ENCODE measurements at regions not wholly inside any gene's neighbourhood (a gene's known extent, or its start where the extent isn't known, plus 50 kb on each side); places are given as distances from the start of the nearest gene placed in this dataset.

DNA sequence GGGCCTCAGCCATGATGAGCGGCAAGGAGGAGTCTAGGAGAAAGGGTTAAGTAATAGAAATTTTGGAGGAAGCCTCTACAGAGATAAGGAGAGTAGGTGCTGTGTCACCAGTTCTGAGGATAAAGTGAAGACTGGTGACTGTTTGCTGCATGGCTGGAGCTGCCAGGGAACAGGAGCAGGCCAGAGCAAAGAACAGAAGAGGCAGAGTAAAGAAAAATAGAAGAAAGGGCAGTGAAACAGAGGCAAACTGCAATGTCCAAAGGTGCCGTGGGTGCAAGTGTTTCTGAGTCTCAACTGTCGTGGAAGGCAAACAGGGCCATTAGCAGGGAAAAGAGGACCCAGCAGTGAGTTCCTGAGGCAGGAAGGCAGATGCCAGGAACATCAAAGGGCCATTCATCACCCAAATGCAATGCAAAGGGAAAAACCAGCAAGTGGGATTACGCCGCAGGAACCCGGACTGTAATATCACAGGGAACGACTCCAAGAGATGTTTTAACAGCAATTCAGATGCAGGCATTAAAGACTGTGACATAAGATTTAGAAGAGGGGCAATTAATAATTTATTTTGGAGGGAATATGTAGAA is 318.3 kb downstream of the FOXO1 start:
- POLR2A ChIA-PET, result no interaction called here
- H3K4me1 ChIP-seq (ENCODE audit: control insufficient read depth, insufficient read depth, low read length), result no peaks in the 10 kb centered on the region
- H3K4me3 ChIP-seq (ENCODE audit: low read depth, low read length), result no peak overlapping the region
- no peaks in the 10 kb centered on the region for H3K9me3 ChIP-seq (ENCODE audit: control insufficient read depth, insufficient read depth, low read depth, low read length)
- H3K27ac ChIP-seq (ENCODE audit: extremely low read depth, low read depth, low read length), result no peak overlapping the region
- TF ChIP-seq ZNF571 (tag by site-specific recombination; IDR thresholded peaks at IDR 0.05) (no peak), ZBTB48 (tag by site-specific recombination; IDR thresholded peaks at IDR 0.05) (no peak), ZNF311 (tag by site-specific recombination; IDR thresholded peaks at IDR 0.05; ENCODE audit: borderline replicate concordance) (no peak), ZNF664 (tag by site-specific recombination; IDR thresholded peaks at IDR 0.05) (no peak), ZNF112 (tag by site-specific recombination; IDR thresholded peaks at IDR 0.05) (no peak), KLF9 (tag by site-specific recombination; IDR thresholded peaks at IDR 0.05; ENCODE audit: low read depth) (no peak)
- TF ChIP-seq, protein P1, sequence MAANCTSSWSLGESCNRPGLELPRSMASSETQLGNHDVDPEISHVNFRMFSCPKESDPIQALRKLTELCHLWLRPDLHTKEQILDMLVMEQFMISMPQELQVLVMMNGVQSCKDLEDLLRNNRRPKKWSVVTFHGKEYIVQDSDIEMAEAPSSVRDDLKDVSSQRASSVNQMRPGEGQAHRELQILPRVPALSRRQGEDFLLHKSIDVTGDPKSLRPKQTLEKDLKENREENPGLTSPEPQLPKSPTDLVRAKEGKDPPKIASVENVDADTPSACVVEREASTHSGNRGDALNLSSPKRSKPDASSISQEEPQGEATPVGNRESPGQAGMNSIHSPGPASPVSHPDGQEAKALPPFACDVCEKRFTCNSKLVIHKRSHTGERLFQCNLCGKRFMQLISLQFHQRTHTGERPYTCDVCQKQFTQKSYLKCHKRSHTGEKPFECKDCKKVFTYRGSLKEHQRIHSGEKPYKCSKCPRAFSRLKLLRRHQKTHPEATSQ (tag by site-specific recombination; IDR thresholded peaks at IDR 0.05), result no peak
- TF ChIP-seq, protein P2, sequence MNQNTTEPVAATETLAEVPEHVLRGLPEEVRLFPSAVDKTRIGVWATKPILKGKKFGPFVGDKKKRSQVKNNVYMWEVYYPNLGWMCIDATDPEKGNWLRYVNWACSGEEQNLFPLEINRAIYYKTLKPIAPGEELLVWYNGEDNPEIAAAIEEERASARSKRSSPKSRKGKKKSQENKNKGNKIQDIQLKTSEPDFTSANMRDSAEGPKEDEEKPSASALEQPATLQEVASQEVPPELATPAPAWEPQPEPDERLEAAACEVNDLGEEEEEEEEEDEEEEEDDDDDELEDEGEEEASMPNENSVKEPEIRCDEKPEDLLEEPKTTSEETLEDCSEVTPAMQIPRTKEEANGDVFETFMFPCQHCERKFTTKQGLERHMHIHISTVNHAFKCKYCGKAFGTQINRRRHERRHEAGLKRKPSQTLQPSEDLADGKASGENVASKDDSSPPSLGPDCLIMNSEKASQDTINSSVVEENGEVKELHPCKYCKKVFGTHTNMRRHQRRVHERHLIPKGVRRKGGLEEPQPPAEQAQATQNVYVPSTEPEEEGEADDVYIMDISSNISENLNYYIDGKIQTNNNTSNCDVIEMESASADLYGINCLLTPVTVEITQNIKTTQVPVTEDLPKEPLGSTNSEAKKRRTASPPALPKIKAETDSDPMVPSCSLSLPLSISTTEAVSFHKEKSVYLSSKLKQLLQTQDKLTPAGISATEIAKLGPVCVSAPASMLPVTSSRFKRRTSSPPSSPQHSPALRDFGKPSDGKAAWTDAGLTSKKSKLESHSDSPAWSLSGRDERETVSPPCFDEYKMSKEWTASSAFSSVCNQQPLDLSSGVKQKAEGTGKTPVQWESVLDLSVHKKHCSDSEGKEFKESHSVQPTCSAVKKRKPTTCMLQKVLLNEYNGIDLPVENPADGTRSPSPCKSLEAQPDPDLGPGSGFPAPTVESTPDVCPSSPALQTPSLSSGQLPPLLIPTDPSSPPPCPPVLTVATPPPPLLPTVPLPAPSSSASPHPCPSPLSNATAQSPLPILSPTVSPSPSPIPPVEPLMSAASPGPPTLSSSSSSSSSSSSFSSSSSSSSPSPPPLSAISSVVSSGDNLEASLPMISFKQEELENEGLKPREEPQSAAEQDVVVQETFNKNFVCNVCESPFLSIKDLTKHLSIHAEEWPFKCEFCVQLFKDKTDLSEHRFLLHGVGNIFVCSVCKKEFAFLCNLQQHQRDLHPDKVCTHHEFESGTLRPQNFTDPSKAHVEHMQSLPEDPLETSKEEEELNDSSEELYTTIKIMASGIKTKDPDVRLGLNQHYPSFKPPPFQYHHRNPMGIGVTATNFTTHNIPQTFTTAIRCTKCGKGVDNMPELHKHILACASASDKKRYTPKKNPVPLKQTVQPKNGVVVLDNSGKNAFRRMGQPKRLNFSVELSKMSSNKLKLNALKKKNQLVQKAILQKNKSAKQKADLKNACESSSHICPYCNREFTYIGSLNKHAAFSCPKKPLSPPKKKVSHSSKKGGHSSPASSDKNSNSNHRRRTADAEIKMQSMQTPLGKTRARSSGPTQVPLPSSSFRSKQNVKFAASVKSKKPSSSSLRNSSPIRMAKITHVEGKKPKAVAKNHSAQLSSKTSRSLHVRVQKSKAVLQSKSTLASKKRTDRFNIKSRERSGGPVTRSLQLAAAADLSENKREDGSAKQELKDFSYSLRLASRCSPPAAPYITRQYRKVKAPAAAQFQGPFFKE (tag by site-specific recombination; IDR thresholded peaks at IDR 0.05; ENCODE audit: borderline replicate concordance), result no peak
- CTCF ChIA-PET, result no interaction called here
- no peaks in the 10 kb centered on the region for H3K36me3 ChIP-seq (ENCODE audit: control insufficient read depth in 2 of 2, insufficient read depth in 1 of 2, low read length in 2 of 2)

DNA sequence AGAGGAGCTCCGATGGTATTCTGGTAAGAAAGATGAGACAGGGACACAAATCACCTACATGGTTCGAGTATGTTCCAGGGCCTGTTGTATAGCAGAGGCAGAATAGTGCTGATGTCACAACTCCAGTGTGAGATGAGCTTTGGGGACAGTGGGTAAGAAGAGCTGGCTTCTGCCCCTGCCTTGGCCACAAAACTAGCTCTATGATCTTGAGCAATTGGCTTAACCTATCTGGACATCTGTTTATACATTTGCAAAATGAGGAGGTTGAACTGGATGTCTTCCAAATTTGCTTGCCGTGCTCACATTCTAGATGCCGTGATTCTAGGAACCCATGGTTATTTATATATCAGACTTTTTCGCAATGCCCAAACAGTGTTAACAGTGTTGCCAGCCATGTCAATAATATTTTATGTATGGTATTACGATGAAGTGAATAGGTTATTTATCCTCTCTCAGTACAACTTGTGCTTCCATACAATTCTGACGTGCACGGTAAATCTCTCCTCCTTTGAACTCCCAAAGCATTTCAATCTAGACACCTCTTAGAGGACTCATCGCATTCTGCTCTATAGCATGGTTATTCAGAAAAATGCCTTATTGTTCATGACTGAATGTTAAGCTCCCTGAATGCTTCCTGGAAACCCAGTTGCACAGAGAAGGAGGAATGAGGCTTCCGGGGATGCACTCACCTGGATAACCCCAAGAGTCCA is 316.0 kb downstream of the FOXO1 start:
- Histone ChIP-seq H3K9me3 (ENCODE audit: control insufficient read depth, insufficient read depth, low read depth, low read length) (no peaks in the 10 kb centered on the region), H3K36me3 (ENCODE audit: control insufficient read depth in 2 of 2, insufficient read depth in 1 of 2, low read length in 2 of 2) (no peaks in the 10 kb centered on the region), H3K4me3 (ENCODE audit: low read depth, low read length) (no peak overlapping the region), H3K27ac (ENCODE audit: extremely low read depth, low read depth, low read length) (no peak overlapping the region), H3K4me1 (ENCODE audit: control insufficient read depth, insufficient read depth, low read length) (no peaks in the 10 kb centered on the region)
- ChIA-PET CTCF (no interaction called here), POLR2A (no interaction called here)
- no peak for TF ChIP-seq ZNF510 (tag by site-specific recombination; IDR thresholded peaks at IDR 0.05; ENCODE audit: insufficient replicate concordance)
- no peak for TF ChIP-seq SP7 (tag by site-specific recombination; IDR thresholded peaks at IDR 0.05)

DNA sequence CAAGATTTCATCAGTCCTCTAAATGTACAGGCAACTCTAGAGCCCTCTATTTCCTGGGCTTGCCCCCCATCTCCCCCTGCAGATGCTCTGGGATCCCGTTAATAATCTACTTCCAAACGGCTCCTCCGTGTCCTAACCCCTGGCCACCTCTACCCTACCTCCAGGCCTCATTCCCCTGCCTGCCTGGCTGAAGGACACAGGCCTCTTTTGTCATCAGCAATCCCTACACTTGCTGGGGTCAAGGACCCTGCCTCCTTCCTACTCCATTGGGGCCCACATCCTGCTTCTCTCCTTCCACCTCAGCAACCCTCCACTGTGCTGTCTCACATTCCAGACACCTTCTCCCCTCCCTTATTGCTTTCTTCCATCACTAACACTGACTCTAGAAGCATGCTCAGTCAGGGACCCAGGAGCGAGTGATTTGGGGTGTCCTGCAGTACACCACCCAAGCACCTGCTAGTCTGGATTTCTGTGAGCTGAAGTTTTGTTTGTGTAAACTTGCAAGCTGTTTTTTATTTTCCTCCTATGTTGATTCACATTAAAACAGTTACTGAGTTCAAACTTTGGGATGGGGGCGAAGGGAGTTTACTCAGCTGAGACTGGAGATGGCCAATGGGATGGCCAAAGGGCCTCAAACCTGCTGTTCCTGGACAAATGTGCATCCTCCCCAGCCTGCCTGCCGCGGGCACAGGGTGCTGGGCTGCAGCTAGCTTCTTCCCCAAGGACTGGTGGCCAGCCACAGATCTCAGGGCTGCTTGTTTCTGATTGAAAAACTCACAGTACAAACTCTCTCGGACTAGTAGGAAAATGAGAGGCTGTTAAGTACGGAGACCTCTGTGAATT is 314.7 kb downstream of the FOXO1 start:
- Histone ChIP-seq H3K27ac (ENCODE audit: extremely low read depth, low read depth, low read length) (no peak overlapping the region), H3K4me1 (ENCODE audit: control insufficient read depth, insufficient read depth, low read length) (no peaks in the 10 kb centered on the region), H3K36me3 (ENCODE audit: control insufficient read depth in 2 of 2, insufficient read depth in 1 of 2, low read length in 2 of 2) (no peaks in the 10 kb centered on the region), H3K4me3 (ENCODE audit: low read depth, low read length) (no peak overlapping the region), H3K9me3 (ENCODE audit: control insufficient read depth, insufficient read depth, low read depth, low read length) (no peaks in the 10 kb centered on the region)
- POLR2A ChIA-PET, result no interaction called here
- CTCF ChIA-PET, result no interaction called here
- TF ChIP-seq, protein P3, sequence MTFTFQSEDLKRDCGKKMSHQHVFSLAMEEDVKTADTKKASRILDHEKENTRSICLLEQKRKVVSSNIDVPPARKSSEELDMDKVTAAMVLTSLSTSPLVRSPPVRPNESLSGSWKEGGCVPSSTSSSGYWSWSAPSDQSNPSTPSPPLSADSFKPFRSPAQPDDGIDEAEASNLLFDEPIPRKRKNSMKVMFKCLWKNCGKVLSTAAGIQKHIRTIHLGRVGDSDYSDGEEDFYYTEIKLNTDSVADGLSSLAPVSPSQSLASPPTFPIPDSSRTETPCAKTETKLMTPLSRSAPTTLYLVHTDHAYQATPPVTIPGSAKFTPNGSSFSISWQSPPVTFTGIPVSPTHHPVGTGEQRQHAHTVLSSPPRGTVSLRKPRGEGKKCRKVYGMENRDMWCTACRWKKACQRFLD (tag by site-specific recombination; IDR thresholded peaks at IDR 0.05), result no peak
- TF ChIP-seq ZNF335 (tag by site-specific recombination; conservative IDR thresholded peaks at IDR 0.05) (no peak), TCF7L2 (IDR thresholded peaks at IDR 0.05; ENCODE audit: borderline replicate concordance, low read depth, low read length) (no peak), ZBTB17 (tag by site-specific recombination; IDR thresholded peaks at IDR 0.05) (no peak), IKZF3 (tag by site-specific recombination; IDR thresholded peaks at IDR 0.05) (no peak), ZNF473 (tag by site-specific recombination; IDR thresholded peaks at IDR 0.05) (no peak), ZNF404 (tag by site-specific recombination; IDR thresholded peaks at IDR 0.05) (no peak)
